ENCODE measurements at regions not wholly inside any gene's neighbourhood (a gene's known extent, or its start where the extent isn't known, plus 50 kb on each side); places are given as distances from the start of the nearest gene placed in this dataset.

GRCh38 chr2:18829976-18830375 is 240.6 kb upstream of the NT5C1B start:
- Histone ChIP-seq H2AFZ (ENCODE audit: low read length) (no peak overlapping the region), H3K79me2 (ENCODE audit: insufficient read depth, low read length) (no peaks in the 10 kb centered on the region), H3K27me3 (ENCODE audit: control insufficient read depth in 1 of 2, insufficient read depth in 2 of 2, low read length in 2 of 2) (no peaks in the 10 kb centered on the region), H3K4me1 (ENCODE audit: insufficient read depth, low read length) (peaks cover 34% of the 10 kb centered on the region), H3K9me3 (ENCODE audit: low read length) (no peaks in the 10 kb centered on the region), H3K4me2 (ENCODE audit: low read depth, low read length) (no peak overlapping the region), H3K27ac (ENCODE audit: extremely low read length, insufficient read depth, low read length) (no peak overlapping the region), H3K4me3 (replicated peaks in 1 of 3; ENCODE audit: insufficient read depth in 1 of 3, low read depth in 2 of 3, low read length in 3 of 3) (no peak overlapping the region), H4K20me1 (ENCODE audit: insufficient read depth, low read length) (no peaks in the 10 kb centered on the region), H3K9ac (ENCODE audit: insufficient read depth, low read depth, low read length) (no peak overlapping the region), H3K36me3 (replicated peaks in 1 of 2; ENCODE audit: control insufficient read depth in 1 of 2, insufficient read depth in 2 of 2, low read length in 2 of 2) (no peaks in the 10 kb centered on the region)
- CTCF ChIA-PET (ENCODE audit: low intra/inter-chr PET ratio, low total read pairs), result no interaction called here
- ATAC-seq (no peak), DNase-seq (ENCODE audit: low spot score) (no peak), FAIRE-seq (peak; percentile 34)
- in situ Hi-C loops (cut with HindIII; ENCODE audit: extremely low pct_ligation_motif_present, low pct_unique_long_range_greater_than_20kb), result no loop called here
- intact Hi-C loops (cut with micrococcal nuclease; ENCODE audit: unreplicated experiment), result loop anchor here (2.0 to 5.0 kb wide), 2 partner anchors 29 to 308 kb away; no protein-coding TSS in a partner anchor
- WGBS (ENCODE audit: low lambda C conversion rate), result 59% methylated on average over 1 of the region's 1 CpG
- POLR2A ChIA-PET, result no interaction called here
- BruUV-seq (replicated peaks), result no TSS peak
- no peak for TF ChIP-seq EP300 (IDR thresholded peaks at IDR 0.05; ENCODE audit: low read depth in 2 of 2, low read length in 2 of 2)
- TF ChIP-seq EP300 (CRISPR knock-in tag; IDR thresholded peaks at IDR 0.05; ENCODE audit: borderline replicate concordance), result no peak
- TF ChIP-seq ZSCAN22 (CRISPR knock-in tag; IDR thresholded peaks at IDR 0.05), result no peak
- no peak for TF ChIP-seq NR2F1 (CRISPR knock-in tag; IDR thresholded peaks at IDR 0.05)
- no peak for TF ChIP-seq NONO (IDR thresholded peaks at IDR 0.05)
- TF ChIP-seq NONO (CRISPR knock-in tag; conservative IDR thresholded peaks at IDR 0.05), result no peak
- no peak for TF ChIP-seq ZNF788 (CRISPR knock-in tag; IDR thresholded peaks at IDR 0.05; ENCODE audit: borderline replicate concordance)
- TF ChIP-seq LBX2 (CRISPR knock-in tag; IDR thresholded peaks at IDR 0.05; ENCODE audit: borderline replicate concordance), result no peak
- no peak for TF ChIP-seq HIC2 (CRISPR knock-in tag; IDR thresholded peaks at IDR 0.05; ENCODE audit: low read depth)
- TF ChIP-seq HNRNPL (IDR thresholded peaks at IDR 0.05; ENCODE audit: low read depth, low read length), result no peak
- no peak for TF ChIP-seq ATRX (CRISPR knock-in tag; IDR thresholded peaks at IDR 0.05; ENCODE audit: borderline replicate concordance)
- no peak for TF ChIP-seq ZBTB10 (CRISPR knock-in tag; IDR thresholded peaks at IDR 0.05; ENCODE audit: borderline replicate concordance)
- TF ChIP-seq ATF1 (CRISPR knock-in tag; IDR thresholded peaks at IDR 0.05), result no peak
- no peak for TF ChIP-seq SATB2 (CRISPR knock-in tag; IDR thresholded peaks at IDR 0.05)
- TF ChIP-seq MAFF (IDR thresholded peaks at IDR 0.05; ENCODE audit: low read depth, low read length), result peak; percentile 36; the same call in 1 of the 2 replicates
- no peak for TF ChIP-seq PRDM4 (CRISPR knock-in tag; IDR thresholded peaks at IDR 0.05; ENCODE audit: borderline replicate concordance)
